ENCODE measurements at regions not wholly inside any gene's neighbourhood (a gene's known extent, or its start where the extent isn't known, plus 50 kb on each side); places are given as distances from the start of the nearest gene placed in this dataset.
A peak's percentile ranks its signal among the peaks of the same experiment; 100 is the strongest.

- Histone ChIP-seq H3K36me3 (no peaks in the 10 kb centered on the region), H3K9me3 (no peaks in the 10 kb centered on the region), H3K27ac (peak overlapping the region in 2 of 4 donors; percentile 74), H3K4me3 (no peak overlapping the region), H3K4me1 (peaks cover 0 to 18% (median 3%) of the 10 kb centered on the region in 4 donors), H3K27me3 (no peaks in the 10 kb centered on the region)
- no peak for DNase-seq
- TF ChIP-seq POLR2A (IDR thresholded peaks at IDR 0.05) (no peak), CTCF (IDR thresholded peaks at IDR 0.05) (no peak)
Measured at GRCh38 chr6:134374491-134375219, 56.7 kb upstream of the SGK1 start.

- no peak for TF ChIP-seq POLR2A (IDR thresholded peaks at IDR 0.05)
- no peak for TF ChIP-seq CTCF (IDR thresholded peaks at IDR 0.05)
- Histone ChIP-seq H3K4me3 (no peak overlapping the region), H3K36me3 (no peaks in the 10 kb centered on the region), H3K4me1 (peaks cover 0 to 24% (median 0%) of the 10 kb centered on the region in 4 donors), H3K27ac (peak overlapping the region in 2 of 4 donors; percentile 74), H3K9me3 (no peaks in the 10 kb centered on the region), H3K27me3 (no peaks in the 10 kb centered on the region)
- DNase-seq, result no peak
Measured at GRCh38 chr6:134373993-134374392, 56.1 kb upstream of the SGK1 start.

GRCh38 chr6:134373282-134373922, 55.5 kb upstream of the SGK1 start:
- H3K27ac ChIP-seq, result peak overlapping the region in 3 of 4 donors; percentile 20 to 74 (median 74)
- DNase-seq, result peak in 2 of 3 donors; percentile 47 to 77
- TF ChIP-seq POLR2A (IDR thresholded peaks at IDR 0.05), result no peak
- peak in 1 of 6 experiments; percentile 3 for TF ChIP-seq CTCF (IDR thresholded peaks at IDR 0.05)
- H3K9me3 ChIP-seq, result no peaks in the 10 kb centered on the region
- no peaks in the 10 kb centered on the region for H3K36me3 ChIP-seq
- H3K4me1 ChIP-seq, result peaks cover 0 to 27% (median 0%) of the 10 kb centered on the region in 4 donors
- no peaks in the 10 kb centered on the region for H3K27me3 ChIP-seq
- no peak overlapping the region for H3K4me3 ChIP-seq

GRCh38 chr6:134372603-134373281, 54.8 kb upstream of the SGK1 start:
- H3K36me3 ChIP-seq, result no peaks in the 10 kb centered on the region
- H3K4me1 ChIP-seq, result peaks cover 0 to 27% (median 0%) of the 10 kb centered on the region in 4 donors
- H3K4me3 ChIP-seq, result no peak overlapping the region
- no peaks in the 10 kb centered on the region for H3K27me3 ChIP-seq
- TF ChIP-seq CTCF (IDR thresholded peaks at IDR 0.05) (no peak), POLR2A (IDR thresholded peaks at IDR 0.05) (peak in 1 of 2 donors; percentile 27)
- DNase-seq, result peak in 1 of 3 donors; percentile 77
- H3K9me3 ChIP-seq, result no peaks in the 10 kb centered on the region
- peak overlapping the region; percentile 7 to 74 (median 62) for H3K27ac ChIP-seq

- Histone ChIP-seq H3K27me3 (no peaks in the 10 kb centered on the region), H3K4me1 (peaks cover 0 to 20% (median 0%) of the 10 kb centered on the region in 4 donors), H3K36me3 (no peaks in the 10 kb centered on the region), H3K9me3 (no peaks in the 10 kb centered on the region), H3K27ac (peak overlapping the region in 2 of 4 donors; percentile 70 to 86), H3K4me3 (no peak overlapping the region)
- TF ChIP-seq POLR2A (IDR thresholded peaks at IDR 0.05) (no peak), CTCF (IDR thresholded peaks at IDR 0.05) (no peak)
- DNase-seq, result peak in 1 of 3 donors; percentile 74
Measured at GRCh38 chr6:134368670-134369069, 50.8 kb upstream of the SGK1 start.

Data from Peyer's patch (tissue), 4 donors.